ENCODE measurements at regions not wholly inside any gene's neighbourhood (a gene's known extent, or its start where the extent isn't known, plus 50 kb on each side); places are given as distances from the start of the nearest gene placed in this dataset.
"Not testable (repeated sequence)": the region's sequence is repeated elsewhere in the genome, so short reads cannot be mapped to it uniquely, and the experiment has no call there.

DNA sequence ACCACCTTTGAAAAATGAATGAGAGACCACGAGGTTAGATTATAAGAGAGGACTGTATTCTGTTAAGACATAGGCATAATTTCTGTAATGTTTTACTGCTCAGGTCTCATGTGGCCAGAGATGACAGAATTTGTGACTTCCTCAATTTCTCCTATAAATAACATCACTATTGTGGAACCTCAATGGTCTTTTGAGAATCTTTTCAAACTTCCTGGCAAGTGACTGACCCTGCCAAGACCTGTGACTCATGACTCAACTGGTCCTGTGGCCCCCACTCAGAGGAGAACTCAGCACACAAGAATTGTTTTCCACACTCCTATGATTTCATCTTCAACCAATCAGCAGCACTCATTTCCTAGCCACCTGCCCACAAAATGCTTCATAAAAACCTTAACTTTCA is 508.2 kb upstream of the ATP2B1 start:
- no peak overlapping the region for H3K4me3 ChIP-seq
- no peaks in the 10 kb centered on the region for H3K27me3 ChIP-seq (ENCODE audit: low read depth)
- no peak overlapping the region for H3K27ac ChIP-seq (replicated peaks)

GRCh38 chr12:90216020-90216552 is 507.4 kb upstream of the ATP2B1 start:
- H3K27ac ChIP-seq (replicated peaks), result no peak overlapping the region
- no peak for TF ChIP-seq CTCF (IDR thresholded peaks at IDR 0.05; ENCODE audit: borderline replicate concordance)
- no peak overlapping the region for H3K4me3 ChIP-seq
- no peaks in the 10 kb centered on the region for H3K27me3 ChIP-seq (ENCODE audit: low read depth)
- intact Hi-C loops (cut with micrococcal nuclease), result no loop called here
- H3K9me3 ChIP-seq (replicated peaks), result no peaks in the 10 kb centered on the region
- no peak for DNase-seq
- peaks cover 9% of the 10 kb centered on the region for H3K4me1 ChIP-seq
- no peaks in the 10 kb centered on the region for H3K36me3 ChIP-seq

More for the DNA sequence above, 508.2 kb upstream of the ATP2B1 start:
- DNase-seq, result no peak
- peaks cover 9% of the 10 kb centered on the region for H3K4me1 ChIP-seq
- H3K9me3 ChIP-seq (replicated peaks), result no peaks in the 10 kb centered on the region
- intact Hi-C loops (cut with micrococcal nuclease), result no loop called here
- TF ChIP-seq CTCF (IDR thresholded peaks at IDR 0.05; ENCODE audit: borderline replicate concordance), result no peak
- no peaks in the 10 kb centered on the region for H3K36me3 ChIP-seq

- intact Hi-C loops (cut with micrococcal nuclease), result no loop called here
- no peaks in the 10 kb centered on the region for H3K27me3 ChIP-seq (ENCODE audit: low read depth)
- DNase-seq, result no peak
- no peak overlapping the region for H3K27ac ChIP-seq (replicated peaks)
- no peaks in the 10 kb centered on the region for H3K4me1 ChIP-seq
- no peak overlapping the region for H3K4me3 ChIP-seq
- H3K9me3 ChIP-seq (replicated peaks), result peaks cover 16% of the 10 kb centered on the region
- H3K36me3 ChIP-seq, result no peaks in the 10 kb centered on the region
- TF ChIP-seq CTCF (IDR thresholded peaks at IDR 0.05; ENCODE audit: borderline replicate concordance), result no peak
Measured at GRCh38 chr12:90211017-90211416, 502.4 kb upstream of the ATP2B1 start.

DNA sequence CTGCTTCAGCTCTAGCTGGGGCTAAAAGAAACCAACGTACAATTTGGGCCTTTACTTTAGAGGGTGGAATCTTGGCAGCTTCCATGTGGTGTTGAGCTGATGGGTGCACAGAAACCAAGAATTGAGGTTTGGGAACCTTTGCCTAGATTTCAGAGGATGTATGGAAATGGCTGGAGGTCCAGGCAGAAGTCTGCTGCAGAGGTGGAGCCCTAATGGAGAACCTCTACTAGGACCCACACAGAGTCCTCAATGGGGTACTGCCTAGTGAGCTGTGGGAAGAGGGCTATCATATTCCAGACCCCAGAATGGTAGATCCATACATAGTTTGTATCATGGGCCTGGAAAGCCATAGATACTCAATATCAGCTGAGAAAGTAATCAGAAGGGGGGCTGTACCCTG is 500.4 kb upstream of the ATP2B1 start:
- TF ChIP-seq CTCF (IDR thresholded peaks at IDR 0.05; ENCODE audit: borderline replicate concordance), result no peak

DNA sequence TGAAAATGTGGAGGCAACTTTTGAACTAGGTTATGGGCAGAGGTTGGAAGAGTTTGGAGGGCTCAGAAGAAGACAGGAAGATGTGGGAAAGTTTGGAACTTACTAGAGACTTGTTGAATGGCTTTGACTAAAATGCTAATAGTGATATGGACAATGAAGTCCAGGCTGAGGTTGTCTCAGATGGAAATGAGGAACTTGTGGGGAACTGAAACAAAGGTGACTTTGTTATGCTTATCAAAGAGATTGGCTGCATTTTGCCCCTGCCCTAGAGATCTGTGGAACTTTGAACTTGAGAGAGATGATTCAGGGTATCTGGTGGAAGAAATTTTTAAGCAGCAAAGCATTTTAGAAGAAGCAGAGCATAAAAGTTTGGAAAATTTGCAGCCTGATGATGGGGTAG is 499.7 kb upstream of the ATP2B1 start:
- H3K4me1 ChIP-seq; DNase-seq; H3K36me3 ChIP-seq; H3K27me3 ChIP-seq (ENCODE audit: low read depth); H3K27ac ChIP-seq (replicated peaks); intact Hi-C loops (cut with micrococcal nuclease); H3K4me3 ChIP-seq: not testable (repeated sequence)
- H3K9me3 ChIP-seq (replicated peaks), result peaks cover 16% of the 10 kb centered on the region

More for the DNA sequence above, 500.4 kb upstream of the ATP2B1 start:
- Histone ChIP-seq H3K9me3 (replicated peaks) (peaks cover 16% of the 10 kb centered on the region), H3K36me3 (no peaks in the 10 kb centered on the region), H3K27me3 (ENCODE audit: low read depth) (no peaks in the 10 kb centered on the region), H3K4me3 (no peak overlapping the region), H3K4me1 (no peaks in the 10 kb centered on the region), H3K27ac (replicated peaks) (no peak overlapping the region)
- DNase-seq, result no peak
- intact Hi-C loops (cut with micrococcal nuclease), result no loop called here

- Histone ChIP-seq H3K27ac (replicated peaks) (no peak overlapping the region), H3K4me3 (no peak overlapping the region), H3K36me3 (no peaks in the 10 kb centered on the region), H3K9me3 (replicated peaks) (peaks cover 16% of the 10 kb centered on the region), H3K4me1 (no peaks in the 10 kb centered on the region), H3K27me3 (ENCODE audit: low read depth) (no peaks in the 10 kb centered on the region)
- intact Hi-C loops (cut with micrococcal nuclease), result no loop called here
- DNase-seq, result no peak
- TF ChIP-seq CTCF (IDR thresholded peaks at IDR 0.05; ENCODE audit: borderline replicate concordance), result no peak
Measured at GRCh38 chr12:90207799-90208198, 499.2 kb upstream of the ATP2B1 start.

All from left ventricle myocardium inferior (tissue), 1 donor.